Fibroblast of pulmonary artery (primary cell): ENCODE measurements at regions not wholly inside any gene's neighbourhood (a gene's known extent, or its start where the extent isn't known, plus 50 kb on each side); places are given as distances from the start of the nearest gene placed in this dataset.
"Not testable (repeated sequence)": the region's sequence is repeated elsewhere in the genome, so short reads cannot be mapped to it uniquely, and the experiment has no call there.

ENCODE experiments used
- DNase-seq: peaks from one replicate; pipeline ENCODE4 v3.0.0-alpha.2; 2010; ENCODE audit warnings: low read depth
- H3K4me3 ChIP-seq: replicated peaks from 2 replicates; pipeline ENCODE4 v1.5.1; 2011; ENCODE audit warnings: low read depth, mild to moderate bottlenecking, control low read depth, low read length, moderate library complexity
- TF ChIP-seq, protein P1 (sequence below): IDR thresholded peaks from 2 replicates; pipeline ENCODE4 v1.5.1; 2011; ENCODE audit warnings: mild to moderate bottlenecking, control low read depth, low read length, inconsistent platforms; ENCODE audit errors: missing control alignments

DNA sequence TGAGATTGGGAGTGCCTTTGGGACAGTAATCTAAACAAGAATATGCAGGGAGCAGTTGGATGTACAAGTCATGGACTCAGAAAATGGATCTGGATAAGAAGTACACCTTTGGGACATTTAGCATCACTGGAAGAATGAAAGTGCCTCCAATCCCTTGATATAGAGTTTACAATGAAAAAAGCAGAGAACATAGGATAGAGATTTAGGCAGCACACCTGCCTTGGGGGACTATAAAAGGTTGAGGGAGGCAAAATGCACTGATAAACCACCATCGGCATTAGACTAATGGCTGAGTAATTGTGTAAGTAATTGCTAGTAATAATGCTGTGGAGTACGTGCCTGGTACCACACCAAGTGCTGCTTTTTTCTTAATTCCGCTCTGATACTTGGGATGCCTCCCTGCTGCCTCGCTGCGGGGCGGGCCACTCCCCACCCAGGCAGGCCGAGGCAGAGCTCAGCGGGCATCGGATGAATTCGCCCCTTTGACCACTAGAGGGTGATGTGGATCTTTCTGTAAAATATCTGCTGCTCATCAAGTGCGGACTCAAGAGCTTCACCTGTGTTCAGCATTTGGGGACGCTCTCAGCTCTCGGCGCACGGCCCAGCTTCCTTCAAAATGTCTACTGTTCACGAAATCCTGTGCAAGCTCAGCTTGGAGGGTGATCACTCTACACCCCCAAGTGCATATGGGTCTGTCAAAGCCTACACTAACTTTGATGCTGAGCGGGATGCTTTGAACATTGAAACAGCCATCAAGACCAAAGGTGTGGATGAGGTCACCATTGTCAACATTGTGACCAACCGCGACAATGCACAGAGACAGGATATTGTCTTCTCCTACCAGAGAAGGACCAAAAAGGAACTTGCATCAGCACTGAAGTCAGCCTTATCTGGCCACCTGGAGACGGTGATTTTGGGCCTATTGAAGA is 99.9 kb downstream of the ANKRD18B start:
- peak; percentile 78 for DNase-seq
- H3K4me3 ChIP-seq = no peak overlapping the region
- TF ChIP-seq, protein P1, sequence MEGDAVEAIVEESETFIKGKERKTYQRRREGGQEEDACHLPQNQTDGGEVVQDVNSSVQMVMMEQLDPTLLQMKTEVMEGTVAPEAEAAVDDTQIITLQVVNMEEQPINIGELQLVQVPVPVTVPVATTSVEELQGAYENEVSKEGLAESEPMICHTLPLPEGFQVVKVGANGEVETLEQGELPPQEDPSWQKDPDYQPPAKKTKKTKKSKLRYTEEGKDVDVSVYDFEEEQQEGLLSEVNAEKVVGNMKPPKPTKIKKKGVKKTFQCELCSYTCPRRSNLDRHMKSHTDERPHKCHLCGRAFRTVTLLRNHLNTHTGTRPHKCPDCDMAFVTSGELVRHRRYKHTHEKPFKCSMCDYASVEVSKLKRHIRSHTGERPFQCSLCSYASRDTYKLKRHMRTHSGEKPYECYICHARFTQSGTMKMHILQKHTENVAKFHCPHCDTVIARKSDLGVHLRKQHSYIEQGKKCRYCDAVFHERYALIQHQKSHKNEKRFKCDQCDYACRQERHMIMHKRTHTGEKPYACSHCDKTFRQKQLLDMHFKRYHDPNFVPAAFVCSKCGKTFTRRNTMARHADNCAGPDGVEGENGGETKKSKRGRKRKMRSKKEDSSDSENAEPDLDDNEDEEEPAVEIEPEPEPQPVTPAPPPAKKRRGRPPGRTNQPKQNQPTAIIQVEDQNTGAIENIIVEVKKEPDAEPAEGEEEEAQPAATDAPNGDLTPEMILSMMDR = peak; percentile 70

DNA sequence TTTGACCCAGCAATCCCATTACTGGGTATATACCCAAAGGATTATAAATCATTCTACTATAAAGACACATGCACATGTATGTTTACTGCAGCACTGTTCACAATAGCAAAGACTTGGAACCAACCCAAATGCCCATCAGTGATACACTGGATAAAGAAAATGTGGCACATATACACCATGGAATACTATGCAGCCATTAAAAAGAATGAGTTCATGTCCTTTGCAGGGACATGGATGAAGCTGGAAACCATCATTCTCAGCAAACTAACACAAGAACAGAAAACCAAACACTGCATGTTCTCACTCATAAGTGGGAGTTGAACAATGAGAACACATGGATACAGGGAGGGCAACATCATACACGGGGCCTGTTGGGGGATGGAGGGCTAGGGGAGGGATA is 104.3 kb downstream of the ANKRD18B start:
- not testable (repeated sequence) for DNase-seq, H3K4me3 ChIP-seq

DNA sequence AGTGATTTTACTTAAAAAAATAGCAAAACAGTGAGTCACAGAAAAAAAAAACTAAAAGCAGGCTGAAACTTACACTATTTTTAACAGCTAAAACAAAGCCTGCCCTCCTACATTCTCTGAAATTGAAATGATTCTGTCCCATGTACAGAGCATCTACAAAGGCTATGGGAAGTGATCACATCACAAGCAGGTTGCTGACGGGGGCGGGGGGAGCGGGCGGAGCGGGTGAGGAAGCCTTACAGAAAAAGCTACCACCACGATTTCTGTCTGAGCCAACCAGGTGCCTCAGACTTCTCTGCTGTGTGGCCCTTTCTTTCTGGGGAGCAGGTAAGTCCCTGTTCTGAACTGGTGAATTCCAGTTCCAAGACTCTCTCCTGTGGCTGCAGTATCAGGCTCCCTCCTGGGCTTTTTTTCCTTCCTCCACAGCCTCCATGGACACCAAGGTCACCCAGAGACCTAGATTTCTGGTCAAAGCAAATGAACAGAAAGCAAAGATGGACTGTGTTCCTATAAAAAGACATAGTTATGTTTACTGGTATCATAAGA is 104.9 kb downstream of the ANKRD18B start:
- TF ChIP-seq, protein P1 = no peak
- DNase-seq = no peak
- no peak overlapping the region for H3K4me3 ChIP-seq

DNA sequence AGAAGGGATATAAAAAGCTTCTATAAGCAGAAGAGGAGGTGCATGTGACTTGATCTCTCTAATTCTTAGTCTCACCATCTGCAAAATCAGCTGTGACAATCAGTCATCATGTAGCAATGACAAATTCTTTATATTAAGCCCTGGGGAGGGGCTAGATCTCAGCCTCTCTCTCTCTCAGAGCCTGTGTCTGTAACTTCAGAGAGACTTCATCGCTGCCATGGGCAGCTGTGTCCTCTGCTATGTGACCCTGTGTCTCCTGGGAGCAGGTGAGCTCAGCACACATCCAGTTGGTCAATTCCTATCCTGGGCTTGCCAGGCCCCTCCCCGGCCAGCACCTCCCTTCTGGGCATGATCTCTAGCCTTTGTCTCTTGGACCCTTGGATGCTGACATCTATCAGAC is 109.6 kb downstream of the ANKRD18B start:
- TF ChIP-seq, protein P1 = no peak
- DNase-seq = no peak
- H3K4me3 ChIP-seq = no peak overlapping the region

DNA sequence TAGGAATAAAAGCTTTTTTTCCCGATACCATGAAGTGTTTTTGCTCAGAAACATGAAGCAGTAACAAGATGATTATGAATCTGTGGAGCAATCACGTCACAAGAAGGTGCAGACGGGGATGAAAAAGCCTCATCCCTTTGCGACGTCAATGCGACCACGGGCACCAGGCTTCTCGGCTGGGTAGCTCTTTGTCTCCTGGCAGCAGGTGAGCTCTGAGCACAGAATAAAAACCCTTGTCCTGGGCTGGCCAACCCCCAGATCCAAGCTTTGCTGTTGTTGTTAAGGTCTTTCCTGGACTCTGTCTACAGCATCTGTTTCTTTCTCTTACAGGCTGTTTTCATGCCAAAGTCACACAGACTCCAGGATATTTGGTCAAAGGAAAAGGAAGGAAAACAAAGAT is 113.8 kb downstream of the ANKRD18B start:
- TF ChIP-seq, protein P1 = no peak
- no peak for DNase-seq
- H3K4me3 ChIP-seq = no peak overlapping the region

DNA sequence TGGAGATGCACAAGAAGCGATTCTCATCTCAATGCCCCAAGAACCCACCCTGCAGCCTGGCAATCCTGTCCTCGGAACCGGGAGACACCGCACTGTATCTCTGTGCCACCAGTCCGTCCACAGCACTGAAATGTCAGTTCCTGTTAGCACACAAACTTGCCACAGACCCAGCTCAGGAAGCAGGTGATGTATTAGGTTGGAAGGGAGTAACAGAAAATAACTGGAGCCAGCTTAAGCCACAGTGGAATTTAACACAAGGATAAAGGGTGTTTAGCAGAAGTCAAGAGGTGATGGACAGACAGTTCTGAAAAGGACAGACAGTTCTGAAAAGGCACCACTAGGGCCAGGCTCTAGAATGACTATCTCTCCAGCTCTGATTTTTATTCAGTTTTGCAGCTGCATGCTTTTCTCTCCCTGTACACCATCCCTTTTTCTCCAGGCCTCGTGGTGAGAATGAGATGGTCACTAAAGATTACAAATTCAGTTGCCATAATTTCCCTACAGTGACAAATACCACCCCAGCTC is 114.4 kb downstream of the ANKRD18B start:
- no peak for DNase-seq
- TF ChIP-seq, protein P1 = no peak

DNA sequence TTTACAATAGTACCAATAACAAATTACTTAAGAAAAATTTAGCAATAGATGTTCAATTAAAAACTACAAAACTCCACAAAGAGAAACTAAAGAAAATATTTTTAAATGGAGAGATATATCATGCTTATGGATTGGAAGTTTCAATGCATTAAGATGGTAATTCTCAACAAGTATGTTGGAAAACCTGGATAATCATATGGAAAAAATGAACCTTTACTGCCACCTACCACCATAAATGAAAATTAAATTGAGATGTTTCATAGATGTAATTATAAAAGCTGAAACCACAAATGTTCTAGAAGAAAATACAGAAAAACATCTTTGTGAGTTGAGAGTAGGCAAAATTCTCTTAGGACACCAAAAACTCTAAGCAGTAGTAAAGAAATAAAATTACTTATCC is 121.7 kb downstream of the ANKRD18B start:
- H3K4me3 ChIP-seq = no peak overlapping the region
- TF ChIP-seq, protein P1 = no peak
- no peak for DNase-seq

More for the DNA sequence above, 114.4 kb downstream of the ANKRD18B start:
- no peak overlapping the region for H3K4me3 ChIP-seq
